HG03439 (cell line): ENCODE measurements at regions not wholly inside any gene's neighbourhood (a gene's known extent, or its start where the extent isn't known, plus 50 kb on each side); places are given as distances from the start of the nearest gene placed in this dataset.
A peak's percentile ranks its signal among the peaks of the same experiment; 100 is the strongest.

Experiments
- ATAC-seq: cut with Tn5 transposase; IDR thresholded peaks from one replicate; pipeline ENCODE4 v1.9.1; 2021; ENCODE audit warnings: mild to moderate bottlenecking, moderate library complexity; ENCODE audit not compliant: unreplicated experiment

- ATAC-seq = no peak
Measured at GRCh38 chr13:73372666-73373627, 314.1 kb downstream of the KLF5 start.

GRCh38 chr13:73370066-73370465, 311.3 kb downstream of the KLF5 start:
- no peak for ATAC-seq

GRCh38 chr13:73369095-73369494, 310.3 kb downstream of the KLF5 start:
- ATAC-seq = no peak

- no peak for ATAC-seq
Measured at GRCh38 chr13:73368608-73369007, 309.8 kb downstream of the KLF5 start.

- ATAC-seq = no peak
Measured at GRCh38 chr13:73367886-73368285, 309.1 kb downstream of the KLF5 start.

- no peak for ATAC-seq
Measured at GRCh38 chr13:73366241-73366640, 307.4 kb downstream of the KLF5 start.

- ATAC-seq = no peak
Measured at GRCh38 chr13:73365681-73366080, 306.9 kb downstream of the KLF5 start.

GRCh38 chr13:73365252-73365651, 306.4 kb downstream of the KLF5 start:
- no peak for ATAC-seq

- no peak for ATAC-seq
Measured at GRCh38 chr13:73364736-73365135, 305.9 kb downstream of the KLF5 start.

GRCh38 chr13:73358606-73359095, 299.8 kb downstream of the KLF5 start:
- no peak for ATAC-seq

GRCh38 chr13:73355134-73355533, 296.3 kb downstream of the KLF5 start:
- ATAC-seq = no peak

GRCh38 chr13:73351730-73352129, 292.9 kb downstream of the KLF5 start:
- ATAC-seq = no peak

GRCh38 chr13:73341748-73342147, 282.9 kb downstream of the KLF5 start:
- ATAC-seq = no peak

GRCh38 chr13:73340069-73340468, 281.3 kb downstream of the KLF5 start:
- ATAC-seq = no peak

- no peak for ATAC-seq
Measured at GRCh38 chr13:73339086-73339485, 280.3 kb downstream of the KLF5 start.

- ATAC-seq = no peak
Measured at GRCh38 chr13:73338389-73338788, 279.6 kb downstream of the KLF5 start.

- ATAC-seq = no peak
Measured at GRCh38 chr13:73337532-73337931, 278.7 kb downstream of the KLF5 start.

GRCh38 chr13:73336773-73337172, 278.0 kb downstream of the KLF5 start:
- no peak for ATAC-seq

- ATAC-seq = no peak
Measured at GRCh38 chr13:73335944-73336343, 277.1 kb downstream of the KLF5 start.

GRCh38 chr13:73335210-73335609, 276.4 kb downstream of the KLF5 start:
- peak; percentile 71 for ATAC-seq

- no peak for ATAC-seq
Measured at GRCh38 chr13:73334445-73334844, 275.6 kb downstream of the KLF5 start.

GRCh38 chr13:73331556-73331955, 272.8 kb downstream of the KLF5 start:
- ATAC-seq = no peak
